Mucosa of gallbladder (tissue), 1 donor: ENCODE measurements at regions not wholly inside any gene's neighbourhood (a gene's known extent, or its start where the extent isn't known, plus 50 kb on each side); places are given as distances from the start of the nearest gene placed in this dataset.

Source experiments
- DNase-seq: peaks from one replicate; pipeline ENCODE4 v3.0.0-alpha.2; 2020; ENCODE audit warnings: low spot score
- donor health status: DM: no; HTN: no; CAD: no.

GRCh38 chr3:43783987-43784639, 93.4 kb downstream of the ABHD5 start:
- DNase-seq: no peak

GRCh38 chr3:43784640-43785011, 93.9 kb downstream of the ABHD5 start:
- DNase-seq: no peak

GRCh38 chr3:43785551-43785950, 94.8 kb downstream of the ABHD5 start:
- DNase-seq: no peak

- no peak for DNase-seq
Observed at GRCh38 chr3:43786102-43786501, 95.4 kb downstream of the ABHD5 start.

GRCh38 chr3:43786526-43787305, 96.0 kb downstream of the ABHD5 start:
- no peak for DNase-seq

DNA sequence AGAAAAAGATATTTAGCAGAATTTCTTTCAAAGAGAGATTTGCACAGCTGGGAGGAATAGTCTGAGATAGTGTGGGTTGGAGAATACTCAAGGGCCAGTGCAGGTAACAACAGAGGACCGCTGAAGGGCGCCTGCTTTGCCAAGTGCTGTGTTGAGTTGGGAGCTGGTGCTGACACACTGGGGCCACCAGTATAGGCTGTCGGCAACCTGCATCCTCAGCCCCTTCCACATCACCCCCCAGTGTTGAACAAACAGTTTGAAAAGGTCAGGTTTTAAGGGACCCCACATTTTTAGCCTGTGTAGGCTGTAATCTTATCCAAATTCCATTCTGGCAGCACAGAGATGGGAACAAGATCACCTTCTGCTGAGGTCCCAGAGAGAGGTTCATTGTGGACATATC, 96.6 kb downstream of the ABHD5 start:
- DNase-seq: no peak

DNA sequence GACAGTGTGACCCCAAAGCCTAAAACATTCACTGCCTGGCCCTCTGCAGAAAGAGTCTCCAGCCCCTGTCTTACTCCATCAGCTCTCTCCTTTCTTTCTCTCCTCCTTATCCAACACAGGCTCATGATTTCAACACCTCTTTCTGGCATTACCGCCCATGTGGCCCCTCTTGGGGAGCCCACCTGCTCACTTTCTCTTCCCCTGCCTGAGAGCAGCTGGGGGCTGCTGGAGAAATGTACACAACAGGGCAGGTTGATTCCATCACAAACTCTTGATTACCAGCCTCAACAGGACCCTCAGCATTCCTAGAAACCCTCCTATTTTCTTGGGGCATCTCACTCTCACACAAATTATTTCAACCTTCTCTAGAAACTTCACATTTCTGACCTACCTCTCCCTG, 98.3 kb downstream of the ABHD5 start:
- no peak for DNase-seq

DNA sequence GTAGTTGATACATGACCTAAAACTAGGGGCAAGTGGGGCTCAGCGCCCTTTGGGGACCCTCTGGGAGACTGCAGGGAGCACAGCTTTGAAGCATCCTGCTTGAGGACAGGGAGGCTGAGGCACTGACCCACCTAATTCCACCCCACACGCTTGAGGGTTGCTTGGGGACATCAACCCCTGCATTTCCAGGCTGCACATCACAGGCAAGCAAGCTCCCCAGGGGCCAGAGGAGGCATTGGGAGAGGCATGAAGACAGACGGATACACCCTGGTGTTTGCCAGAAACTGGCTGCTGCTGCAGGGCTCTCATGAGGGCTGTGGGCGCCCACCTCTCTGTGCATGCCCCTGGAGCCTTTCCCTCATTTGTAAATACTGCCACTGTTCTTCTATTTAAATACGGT, 99.3 kb downstream of the ABHD5 start:
- no peak for DNase-seq

DNA sequence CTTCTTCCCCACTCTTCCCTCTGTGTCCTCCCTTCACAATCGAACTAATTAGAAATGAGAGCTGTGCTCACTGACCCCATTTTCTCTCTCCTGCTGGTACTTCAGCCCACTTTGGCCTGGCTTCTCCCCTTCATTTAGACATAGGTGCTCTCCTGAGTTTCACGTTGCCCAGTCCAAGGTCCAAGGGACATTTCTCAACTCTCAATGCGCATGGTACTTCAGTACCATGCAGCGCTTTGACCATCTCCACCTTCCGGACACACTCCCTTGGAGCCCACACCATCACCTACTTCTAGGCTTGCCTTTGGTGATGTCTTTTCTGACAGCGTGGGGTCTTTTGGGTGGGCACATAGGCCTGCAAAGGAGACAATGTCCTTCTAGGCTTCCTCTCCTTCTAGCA, 99.7 kb downstream of the ABHD5 start:
- DNase-seq: no peak

- DNase-seq: no peak
Observed at GRCh38 chr3:43791246-43791645, 100.5 kb downstream of the ABHD5 start.

- no peak for DNase-seq
Observed at GRCh38 chr3:43792904-43793303, 102.2 kb downstream of the ABHD5 start.

GRCh38 chr3:43793648-43794372, 103.1 kb downstream of the ABHD5 start:
- DNase-seq: no peak

- DNase-seq: no peak
Observed at GRCh38 chr3:43794776-43795175, 104.0 kb downstream of the ABHD5 start.

- DNase-seq: no peak
Observed at GRCh38 chr3:43795491-43795890, 104.8 kb downstream of the ABHD5 start.

DNA sequence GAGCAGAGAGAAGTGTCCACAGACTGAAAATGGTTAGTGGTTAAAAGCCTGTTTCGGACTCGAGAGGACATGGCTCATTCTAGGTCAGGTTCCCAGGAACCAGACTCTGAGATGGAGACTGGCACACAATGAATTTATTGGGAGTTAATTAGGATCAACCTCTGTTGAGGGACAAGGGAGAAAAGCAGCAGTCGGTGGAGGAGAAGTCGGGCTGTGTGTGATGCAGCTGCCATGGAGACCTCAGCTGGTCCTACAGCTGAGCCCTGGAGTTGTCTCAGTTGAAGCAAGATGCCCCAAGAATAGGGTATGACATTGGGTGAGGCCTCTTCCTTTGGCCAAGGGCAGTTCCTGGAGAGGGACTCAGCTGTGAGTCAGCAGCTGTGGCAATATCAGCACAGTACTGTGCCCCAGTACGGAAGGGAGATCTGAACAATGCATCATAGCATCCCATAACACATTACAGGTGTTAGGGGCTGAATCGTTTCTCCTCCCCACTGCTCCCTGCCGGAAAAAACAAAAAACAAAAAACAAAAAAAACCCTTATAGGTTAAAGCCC, 105.4 kb downstream of the ABHD5 start:
- DNase-seq: no peak

DNA sequence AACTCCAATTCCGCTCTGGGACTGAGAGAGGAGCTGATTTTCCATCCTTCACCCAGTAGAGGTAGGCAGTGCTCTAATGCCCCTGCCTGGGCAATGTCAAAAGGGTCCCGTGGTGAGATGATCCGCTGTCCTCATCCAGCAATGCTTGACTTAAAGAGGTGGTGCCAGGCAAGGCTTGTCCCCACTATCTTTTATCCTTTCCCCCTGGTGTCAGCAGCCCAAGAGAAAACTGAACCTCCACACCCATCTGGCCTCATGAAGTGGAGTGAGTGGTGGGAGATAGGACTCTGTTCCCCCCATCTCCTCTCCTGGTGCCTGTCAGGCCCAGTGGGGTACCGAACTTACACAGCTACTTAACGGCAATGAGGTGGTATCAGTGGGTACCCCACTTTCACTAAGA, 107.1 kb downstream of the ABHD5 start:
- DNase-seq: no peak

- no peak for DNase-seq
Observed at GRCh38 chr3:43810797-43811196, 120.1 kb downstream of the ABHD5 start.

DNA sequence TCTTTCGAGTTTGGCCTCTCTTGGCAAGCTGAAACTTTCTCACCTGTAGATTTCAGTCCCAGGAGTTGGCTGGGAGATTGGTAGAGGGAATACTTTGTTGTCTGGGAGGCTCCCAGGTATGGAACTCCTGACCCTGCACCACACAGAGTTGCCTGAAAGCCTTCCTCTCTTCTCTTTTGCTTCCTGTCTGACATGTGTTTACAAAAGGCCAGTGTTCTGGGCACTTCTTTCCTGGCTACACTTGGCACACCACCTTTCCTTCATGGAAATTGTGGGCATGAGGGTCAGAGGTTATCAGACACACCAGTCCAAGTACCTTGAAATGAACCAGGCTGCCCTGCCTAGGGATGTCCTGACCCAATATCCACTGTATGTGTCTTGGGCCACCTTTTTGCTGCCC, 123.7 kb downstream of the ABHD5 start:
- no peak for DNase-seq

DNA sequence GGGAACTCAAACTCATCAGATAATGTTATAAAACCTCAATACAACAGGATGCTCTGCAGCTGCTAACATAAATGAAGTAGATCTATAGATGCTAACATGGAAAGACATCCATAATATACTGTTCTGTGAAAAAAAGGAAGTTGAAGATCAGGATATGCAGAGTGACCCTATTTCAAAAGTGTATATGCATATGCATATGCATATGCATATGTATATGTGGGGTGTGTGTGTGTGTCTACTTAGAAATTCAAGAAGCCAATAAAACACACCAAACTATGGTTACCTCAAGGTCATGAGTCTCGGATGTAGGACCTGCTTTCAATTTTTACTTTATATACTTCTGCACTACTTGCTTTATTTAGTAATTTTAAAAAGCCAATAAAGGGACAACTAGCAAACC, 125.6 kb downstream of the ABHD5 start:
- DNase-seq: no peak

- no peak for DNase-seq
Observed at GRCh38 chr3:43817064-43817463, 126.3 kb downstream of the ABHD5 start.

DNA sequence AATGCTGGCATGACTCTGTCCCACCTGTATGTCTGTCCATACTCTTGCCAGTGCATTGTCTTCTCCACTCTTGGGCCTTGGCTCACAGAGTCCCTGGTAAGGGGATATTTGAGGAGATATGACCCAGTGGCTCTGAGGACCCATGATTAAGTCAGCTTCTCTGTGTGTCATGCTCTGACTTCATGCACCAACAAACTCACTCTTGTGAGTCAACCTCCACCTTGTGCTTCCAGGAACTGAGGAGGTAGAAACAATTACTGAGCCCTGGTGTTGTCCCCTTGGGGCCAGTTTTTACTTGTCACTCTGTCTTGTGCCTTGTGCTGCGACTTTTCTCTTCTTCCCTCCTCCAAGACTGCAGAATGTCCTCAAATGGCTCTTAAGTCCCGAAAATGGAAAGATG, 127.1 kb downstream of the ABHD5 start:
- DNase-seq: no peak

- no peak for DNase-seq
Observed at GRCh38 chr3:43818229-43818628, 127.5 kb downstream of the ABHD5 start.
